ENCODE measurements at regions not wholly inside any gene's neighbourhood (a gene's known extent, or its start where the extent isn't known, plus 50 kb on each side); places are given as distances from the start of the nearest gene placed in this dataset.

DNA sequence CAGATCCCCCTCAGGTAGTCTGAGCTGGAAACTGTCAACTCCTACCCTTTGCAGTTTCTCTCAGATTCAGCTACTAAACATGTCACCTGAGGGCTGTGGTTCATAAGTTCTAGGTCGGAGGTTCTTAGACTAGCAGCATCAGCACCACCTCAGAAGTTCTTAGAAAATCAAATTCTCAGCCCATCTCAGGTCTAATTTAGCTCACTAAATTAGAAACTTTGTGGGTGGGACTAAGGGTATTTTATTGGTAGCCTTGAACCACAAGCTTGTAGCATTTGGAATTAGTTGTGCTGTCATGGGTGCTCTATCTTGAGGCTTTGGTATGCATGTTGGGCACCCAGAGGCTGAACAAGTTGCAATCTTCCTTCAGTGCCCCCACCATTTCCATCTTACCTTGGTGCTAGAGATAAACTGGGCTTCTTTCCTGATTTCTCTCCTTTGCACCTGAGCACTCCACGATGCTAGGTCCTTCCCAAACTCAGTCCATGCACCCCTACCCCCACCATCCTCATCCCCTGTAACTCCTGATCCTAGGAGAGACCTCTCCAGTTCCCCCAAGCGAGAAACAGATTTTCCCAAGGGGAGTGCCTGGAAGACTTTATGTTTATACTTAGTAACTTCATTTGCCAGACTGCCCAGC, 54.2 kb downstream of the S1PR1 start:
- H3K4me3 ChIP-seq (replicated peaks in 1 of 2; ENCODE audit: low read depth in 2 of 2, low read length in 2 of 2) = no peak overlapping the region
- TF ChIP-seq, protein P1, sequence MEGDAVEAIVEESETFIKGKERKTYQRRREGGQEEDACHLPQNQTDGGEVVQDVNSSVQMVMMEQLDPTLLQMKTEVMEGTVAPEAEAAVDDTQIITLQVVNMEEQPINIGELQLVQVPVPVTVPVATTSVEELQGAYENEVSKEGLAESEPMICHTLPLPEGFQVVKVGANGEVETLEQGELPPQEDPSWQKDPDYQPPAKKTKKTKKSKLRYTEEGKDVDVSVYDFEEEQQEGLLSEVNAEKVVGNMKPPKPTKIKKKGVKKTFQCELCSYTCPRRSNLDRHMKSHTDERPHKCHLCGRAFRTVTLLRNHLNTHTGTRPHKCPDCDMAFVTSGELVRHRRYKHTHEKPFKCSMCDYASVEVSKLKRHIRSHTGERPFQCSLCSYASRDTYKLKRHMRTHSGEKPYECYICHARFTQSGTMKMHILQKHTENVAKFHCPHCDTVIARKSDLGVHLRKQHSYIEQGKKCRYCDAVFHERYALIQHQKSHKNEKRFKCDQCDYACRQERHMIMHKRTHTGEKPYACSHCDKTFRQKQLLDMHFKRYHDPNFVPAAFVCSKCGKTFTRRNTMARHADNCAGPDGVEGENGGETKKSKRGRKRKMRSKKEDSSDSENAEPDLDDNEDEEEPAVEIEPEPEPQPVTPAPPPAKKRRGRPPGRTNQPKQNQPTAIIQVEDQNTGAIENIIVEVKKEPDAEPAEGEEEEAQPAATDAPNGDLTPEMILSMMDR (IDR thresholded peaks at IDR 0.05; ENCODE audit: low read depth, low read length) = no peak
- DNase-seq (ENCODE audit: low read depth in 2 of 2) = no peak

DNA sequence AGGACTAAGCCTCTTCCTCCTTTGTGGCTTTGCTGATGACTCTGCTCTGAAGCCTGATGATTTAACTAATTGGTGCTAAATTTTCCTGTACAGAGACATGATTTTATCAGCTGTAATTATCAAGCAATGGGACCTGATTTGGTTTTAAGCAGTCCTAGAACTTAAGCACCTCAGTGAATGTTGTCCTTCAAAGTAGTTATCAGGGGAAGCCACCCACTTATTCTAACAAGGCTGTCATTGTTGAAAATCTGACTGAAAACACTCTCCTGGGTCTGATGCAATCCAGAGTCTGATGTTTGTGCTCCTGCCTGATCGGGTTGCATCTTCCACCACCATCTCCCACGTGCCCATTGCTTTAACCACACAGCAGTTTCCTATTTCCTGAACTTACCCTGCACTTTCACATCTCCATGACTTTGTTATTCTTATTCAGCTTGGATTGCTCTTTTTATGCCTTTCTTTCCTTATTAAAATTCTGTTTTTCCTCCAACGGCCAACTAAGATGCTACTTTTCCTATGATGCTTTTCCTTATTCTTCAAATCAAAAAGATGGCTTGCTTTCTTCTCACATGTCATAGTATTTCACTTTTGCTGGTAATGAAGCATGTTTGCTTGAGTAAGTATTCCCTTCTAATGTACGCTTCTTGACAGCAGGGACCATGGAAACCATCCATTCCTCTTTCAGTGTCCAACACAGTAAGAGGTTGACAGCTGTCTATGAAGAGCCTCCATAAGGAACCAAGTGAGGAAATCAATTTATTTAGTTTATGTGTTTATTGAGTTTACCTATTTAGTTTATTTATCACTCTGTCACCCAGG, 55.0 kb downstream of the S1PR1 start:
- no peak overlapping the region for H3K4me3 ChIP-seq (replicated peaks in 1 of 2; ENCODE audit: low read depth in 2 of 2, low read length in 2 of 2)
- peak; percentile 71 to 81 for DNase-seq (ENCODE audit: low read depth in 2 of 2)
- TF ChIP-seq, protein P1 (IDR thresholded peaks at IDR 0.05; ENCODE audit: low read depth, low read length) = no peak

DNA sequence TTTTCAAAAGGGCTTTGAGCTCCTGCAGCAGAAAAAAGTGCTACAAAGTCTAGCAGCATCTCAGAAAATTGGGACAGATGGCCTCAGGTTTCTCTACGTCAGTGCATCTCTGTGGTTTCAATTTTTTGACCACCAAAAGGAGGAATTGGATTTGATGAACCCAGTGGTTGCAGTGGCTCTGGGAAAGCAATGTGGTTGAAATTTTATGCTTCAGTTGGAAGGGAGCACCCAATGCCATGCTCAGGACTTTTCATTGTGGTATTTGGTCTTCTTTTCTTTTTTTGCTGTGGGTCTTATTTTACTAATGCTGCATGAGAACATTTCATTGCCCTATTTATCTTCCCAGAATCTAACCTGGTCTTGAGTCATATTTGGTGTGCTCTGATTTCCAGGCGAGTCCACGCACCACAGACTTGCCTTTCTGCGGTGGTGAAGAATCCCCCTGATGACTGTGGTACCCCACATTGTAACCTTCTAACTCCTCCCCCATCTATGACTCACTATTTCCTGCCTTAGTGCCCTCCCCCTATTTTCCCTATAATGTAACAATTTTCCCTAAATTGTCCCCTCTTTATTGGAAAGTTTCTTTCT, 56.7 kb downstream of the S1PR1 start:
- peak; percentile 12 to 38 for DNase-seq (ENCODE audit: low read depth in 2 of 2)
- TF ChIP-seq, protein P1 (IDR thresholded peaks at IDR 0.05; ENCODE audit: low read depth, low read length) = no peak
- no peak overlapping the region for H3K4me3 ChIP-seq (replicated peaks in 1 of 2; ENCODE audit: low read depth in 2 of 2, low read length in 2 of 2)

DNA sequence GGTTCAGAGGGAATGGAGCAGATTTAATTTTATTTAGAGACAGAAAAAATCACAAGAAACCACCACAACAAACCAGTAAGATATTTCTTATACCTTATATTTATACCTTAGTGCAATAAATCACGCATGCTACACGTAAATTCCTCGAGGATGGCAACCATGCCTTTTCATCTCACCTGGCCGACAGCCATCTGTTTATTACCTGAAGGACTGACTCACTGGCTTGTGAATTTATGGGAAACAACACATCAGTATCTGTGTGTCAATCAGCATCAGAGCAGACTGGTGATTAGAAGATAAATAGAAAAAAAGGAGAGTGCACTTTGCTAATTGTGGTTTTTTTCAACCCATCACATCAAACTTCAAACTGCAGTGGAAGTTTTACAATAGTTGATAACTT, 58.4 kb downstream of the S1PR1 start:
- TF ChIP-seq, protein P1 (IDR thresholded peaks at IDR 0.05; ENCODE audit: low read depth, low read length) = no peak
- DNase-seq (ENCODE audit: low read depth in 2 of 2) = no peak
- H3K4me3 ChIP-seq (replicated peaks in 1 of 2; ENCODE audit: low read depth in 2 of 2, low read length in 2 of 2) = no peak overlapping the region

DNA sequence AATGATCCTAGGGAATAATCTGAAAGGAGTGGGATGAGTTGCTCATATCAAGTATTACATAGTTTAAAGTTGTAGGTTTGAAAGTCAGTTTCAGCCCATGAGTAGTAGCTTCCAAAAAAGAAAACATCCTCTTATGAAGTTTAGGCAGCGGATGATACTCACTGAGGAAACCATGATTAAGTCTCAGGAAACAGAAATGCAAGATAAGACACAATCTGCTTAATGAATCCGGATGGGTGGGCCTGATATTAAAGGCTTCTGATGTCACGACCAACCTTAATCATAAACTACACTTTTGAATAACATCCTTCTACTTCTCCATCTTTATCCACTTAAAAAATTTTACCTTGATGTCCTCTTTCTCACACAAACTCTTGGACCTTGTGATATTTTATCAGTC, 61.8 kb downstream of the S1PR1 start:
- no peak overlapping the region for H3K4me3 ChIP-seq (replicated peaks in 1 of 2; ENCODE audit: low read depth in 2 of 2, low read length in 2 of 2)
- peak in 1 of 2 donors; percentile 10 for DNase-seq (ENCODE audit: low read depth in 2 of 2)
- TF ChIP-seq, protein P1 (IDR thresholded peaks at IDR 0.05; ENCODE audit: low read depth, low read length) = no peak

DNA sequence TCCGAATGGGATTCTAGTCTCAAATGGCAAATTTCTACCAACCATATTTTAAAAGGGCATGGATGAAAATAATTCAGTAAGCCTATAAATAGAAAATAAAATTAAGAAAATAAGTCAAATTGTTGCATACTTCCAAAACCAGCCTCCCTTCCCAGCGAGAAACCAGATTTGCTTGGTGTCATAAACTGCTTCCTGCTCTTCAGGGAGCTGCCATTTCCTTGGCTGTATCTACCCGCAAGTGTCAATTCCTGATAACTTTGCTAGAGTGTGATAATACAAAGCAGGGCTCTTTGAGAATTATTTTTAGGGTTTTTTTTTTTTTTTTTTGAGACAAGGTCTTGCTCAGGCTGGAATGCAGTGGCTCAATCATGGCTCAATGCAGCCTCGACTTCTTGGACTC, 62.3 kb downstream of the S1PR1 start:
- H3K4me3 ChIP-seq (replicated peaks in 1 of 2; ENCODE audit: low read depth in 2 of 2, low read length in 2 of 2) = no peak overlapping the region
- TF ChIP-seq, protein P1 (IDR thresholded peaks at IDR 0.05; ENCODE audit: low read depth, low read length) = no peak
- DNase-seq (ENCODE audit: low read depth in 2 of 2) = no peak

Measured in cardiac fibroblast (primary cell).